ENCODE measurements at regions not wholly inside any gene's neighbourhood (a gene's known extent, or its start where the extent isn't known, plus 50 kb on each side); places are given as distances from the start of the nearest gene placed in this dataset.

GRCh38 chr20:55714736-55715135 lies 290.6 kb downstream of the CBLN4 start:
- TF ChIP-seq POLR2A (IDR thresholded peaks at IDR 0.05) (no peak), POLR2AphosphoS5 (IDR thresholded peaks at IDR 0.05) (no peak), CTCF (IDR thresholded peaks at IDR 0.05 in 8 of 11, conservative IDR thresholded peaks at IDR 0.05 in 3 of 11) (no peak)
- intact Hi-C loops (cut with DNase I; ENCODE audit: low total_unique reads), result no loop called here
- Histone ChIP-seq H3K27ac (no peak overlapping the region), H3K4me3 (no peak overlapping the region), H3K27me3 (replicated peaks in 1 of 7) (no peaks in the 10 kb centered on the region), H3K9me3 (peaks cover 0 to 20% (median 8%) of the 10 kb centered on the region in 8 donors), H3K36me3 (no peaks in the 10 kb centered on the region), H3K4me1 (no peaks in the 10 kb centered on the region)
- 52 to 91% (median 71%) methylated on average over 6 of the region's 6 CpGs for WGBS, 5 donors
- DNase-seq, result no peak

GRCh38 chr20:55714082-55714481 lies 291.2 kb downstream of the CBLN4 start:
- no peaks in the 10 kb centered on the region for H3K36me3 ChIP-seq
- H3K27me3 ChIP-seq (replicated peaks in 1 of 7), result no peaks in the 10 kb centered on the region
- TF ChIP-seq POLR2A (IDR thresholded peaks at IDR 0.05) (no peak), POLR2AphosphoS5 (IDR thresholded peaks at IDR 0.05) (no peak), CTCF (IDR thresholded peaks at IDR 0.05 in 8 of 11, conservative IDR thresholded peaks at IDR 0.05 in 3 of 11) (no peak)
- peaks cover 0 to 26% (median 7%) of the 10 kb centered on the region in 8 donors for H3K9me3 ChIP-seq
- intact Hi-C loops (cut with DNase I; ENCODE audit: low total_unique reads), result no loop called here
- H3K4me3 ChIP-seq, result no peak overlapping the region
- H3K4me1 ChIP-seq, result no peaks in the 10 kb centered on the region
- H3K27ac ChIP-seq, result no peak overlapping the region
- DNase-seq, result no peak

- no peak overlapping the region for H3K4me3 ChIP-seq
- no peaks in the 10 kb centered on the region for H3K36me3 ChIP-seq
- no peaks in the 10 kb centered on the region for H3K27me3 ChIP-seq (replicated peaks in 1 of 7)
- peaks cover 0 to 41% (median 4%) of the 10 kb centered on the region in 8 donors for H3K9me3 ChIP-seq
- no peak overlapping the region for H3K27ac ChIP-seq
- TF ChIP-seq CTCF (IDR thresholded peaks at IDR 0.05 in 8 of 11, conservative IDR thresholded peaks at IDR 0.05 in 3 of 11) (no peak), POLR2AphosphoS5 (IDR thresholded peaks at IDR 0.05) (no peak), POLR2A (IDR thresholded peaks at IDR 0.05) (no peak)
- no peak for DNase-seq
- intact Hi-C loops (cut with DNase I; ENCODE audit: low total_unique reads), result no loop called here
- 43 to 81% (median 66%) methylated on average over 3 of the region's 3 CpGs for WGBS, 5 donors
- H3K4me1 ChIP-seq, result no peaks in the 10 kb centered on the region
These were observed 300.9 kb downstream of the CBLN4 start for GRCh38 chr20:55704458-55704857.

GRCh38 chr20:55701467-55701866 lies 303.9 kb downstream of the CBLN4 start:
- Histone ChIP-seq H3K27ac (no peak overlapping the region), H3K4me3 (no peak overlapping the region), H3K36me3 (no peaks in the 10 kb centered on the region), H3K9me3 (peaks cover 0 to 22% (median 0%) of the 10 kb centered on the region in 8 donors), H3K27me3 (replicated peaks in 1 of 7) (no peaks in the 10 kb centered on the region), H3K4me1 (no peaks in the 10 kb centered on the region)
- WGBS, 5 donors, result 40 to 46% (median 42%) methylated on average over 3 of the region's 3 CpGs
- intact Hi-C loops (cut with DNase I; ENCODE audit: low total_unique reads), result no loop called here
- no peak for TF ChIP-seq POLR2AphosphoS5 (IDR thresholded peaks at IDR 0.05)
- TF ChIP-seq CTCF (IDR thresholded peaks at IDR 0.05 in 8 of 11, conservative IDR thresholded peaks at IDR 0.05 in 3 of 11), result no peak
- TF ChIP-seq POLR2A (IDR thresholded peaks at IDR 0.05), result no peak
- no peak for DNase-seq

Measured in spleen (tissue), 11 donors.